Kidney epithelial cell (primary cell): ENCODE measurements at regions not wholly inside any gene's neighbourhood (a gene's known extent, or its start where the extent isn't known, plus 50 kb on each side); places are given as distances from the start of the nearest gene placed in this dataset.

Source experiments
- DNase-seq: peaks from one replicate; pipeline ENCODE4 v3.0.0-alpha.2; 2010; ENCODE audit warnings: low read depth
- H3K27me3 ChIP-seq: 2 replicates; pipeline ENCODE4 v1.6.0; 2011; ENCODE audit warnings: low read length; ENCODE audit not compliant: control insufficient read depth, insufficient read depth
- H3K36me3 ChIP-seq: 2 replicates; pipeline ENCODE4 v1.5.1; 2011; ENCODE audit warnings: low read length; ENCODE audit not compliant: control insufficient read depth, insufficient read depth
- H3K4me3 ChIP-seq: 2 replicates; pipeline ENCODE4 v1.5.1; 2011; ENCODE audit warnings: low read depth, mild to moderate bottlenecking, control low read depth, low read length
- CTCF ChIP-seq: IDR thresholded peaks from 2 replicates; pipeline ENCODE4 v1.5.1; 2011; ENCODE audit warnings: mild to moderate bottlenecking, moderate library complexity, low read length, control low read depth, inconsistent platforms; ENCODE audit not compliant: insufficient read depth, poor library complexity, severe bottlenecking

GRCh38 chr7:26592011-26592410 is 272.4 kb downstream of the SKAP2 start:
- DNase-seq, result no peak
- no peak for TF ChIP-seq CTCF
- H3K4me3 ChIP-seq, result no peak overlapping the region
- peaks cover 7% of the 10 kb centered on the region for H3K27me3 ChIP-seq
- H3K36me3 ChIP-seq, result no peaks in the 10 kb centered on the region

GRCh38 chr7:26593393-26593792 is 271.0 kb downstream of the SKAP2 start:
- H3K36me3 ChIP-seq, result no peaks in the 10 kb centered on the region
- H3K27me3 ChIP-seq, result peaks cover 2% of the 10 kb centered on the region
- H3K4me3 ChIP-seq, result no peak overlapping the region
- DNase-seq, result no peak
- no peak for TF ChIP-seq CTCF

- Histone ChIP-seq H3K36me3 (no peaks in the 10 kb centered on the region), H3K4me3 (no peak overlapping the region), H3K27me3 (no peaks in the 10 kb centered on the region)
- TF ChIP-seq CTCF, result no peak
- DNase-seq, result no peak
Observed at GRCh38 chr7:26593896-26594295, 270.5 kb downstream of the SKAP2 start.

- no peak for TF ChIP-seq CTCF
- Histone ChIP-seq H3K27me3 (no peaks in the 10 kb centered on the region), H3K36me3 (no peaks in the 10 kb centered on the region), H3K4me3 (no peak overlapping the region)
- no peak for DNase-seq
Observed at GRCh38 chr7:26594553-26594952, 269.8 kb downstream of the SKAP2 start.

- H3K27me3 ChIP-seq, result no peaks in the 10 kb centered on the region
- TF ChIP-seq CTCF, result no peak
- no peaks in the 10 kb centered on the region for H3K36me3 ChIP-seq
- no peak overlapping the region for H3K4me3 ChIP-seq
- no peak for DNase-seq
Observed at GRCh38 chr7:26598867-26599266, 265.5 kb downstream of the SKAP2 start.

GRCh38 chr7:26599982-26600381 is 264.4 kb downstream of the SKAP2 start:
- H3K36me3 ChIP-seq, result no peaks in the 10 kb centered on the region
- DNase-seq, result no peak
- no peaks in the 10 kb centered on the region for H3K27me3 ChIP-seq
- H3K4me3 ChIP-seq, result no peak overlapping the region
- no peak for TF ChIP-seq CTCF
